SU-DHL-6 (cell line): ENCODE measurements at regions not wholly inside any gene's neighbourhood (a gene's known extent, or its start where the extent isn't known, plus 50 kb on each side); places are given as distances from the start of the nearest gene placed in this dataset.

ENCODE experiments used
- H2AFZ ChIP-seq: fragments of 200-600 bp; sonication (generic); 2 replicates; pipeline ENCODE4 v1.6.1; 2014; ENCODE audit warnings: low read depth, mild to moderate bottlenecking, moderate library complexity, mixed read lengths, antibody characterized with exemption, low read length; ENCODE audit not compliant: severe bottlenecking
- H3F3A ChIP-seq: fragments of 200-600 bp; shearing (Covaris generic); 2 replicates; pipeline ENCODE4 v1.6.0; 2016; ENCODE audit warnings: antibody characterized with exemption, mild to moderate bottlenecking; ENCODE audit not compliant: insufficient read depth
- H3K27ac ChIP-seq: fragments of 200-600 bp; sonication (generic); 2 replicates; pipeline ENCODE4 v1.5.1; 2016; ENCODE audit warnings: low read depth, mild to moderate bottlenecking, low read length, moderate library complexity, mixed read lengths
- H3K27me3 ChIP-seq: fragments of 200-600 bp; sonication (generic), shearing (Covaris generic); 2 replicates; pipeline ENCODE4 v1.6.0; 2014; ENCODE audit warnings: mild to moderate bottlenecking, low read length
- H3K36me3 ChIP-seq: fragments of 200-600 bp; sonication (generic); 2 replicates; pipeline ENCODE4 v1.6.1; 2014; ENCODE audit warnings: mild to moderate bottlenecking, low read length, mixed read lengths
- H3K4me2 ChIP-seq: fragments of 300-600, 200-600 bp; shearing (Covaris generic), sonication (generic); 2 replicates; pipeline ENCODE4 v1.6.0; 2014; ENCODE audit warnings: low read length, low read depth, mild to moderate bottlenecking; ENCODE audit not compliant: poor library complexity, severe bottlenecking
- H3K4me3 ChIP-seq: fragments of 200-600 bp; sonication (generic); 2 replicates; pipeline ENCODE4 v1.5.1; 2014; ENCODE audit warnings: antibody characterized with exemption, low read length, mild to moderate bottlenecking, mixed read lengths; ENCODE audit not compliant: insufficient read depth, poor library complexity, severe bottlenecking
- H3K79me2 ChIP-seq: fragments of 200-600 bp; sonication (generic); 2 replicates; pipeline ENCODE4 v1.6.1; 2014; ENCODE audit warnings: mild to moderate bottlenecking, low read length, moderate library complexity; ENCODE audit not compliant: insufficient read depth
- H3K9ac ChIP-seq: fragments of 200-600 bp; sonication (generic); 2 replicates; pipeline ENCODE4 v1.7.0; 2014; ENCODE audit warnings: mild to moderate bottlenecking, low read length
- H3K9me2 ChIP-seq: fragments of 200-600 bp; sonication (generic); replicated peaks from 2 replicates; pipeline ENCODE4 v1.6.1; 2014; ENCODE audit warnings: low read length; ENCODE audit not compliant: insufficient read depth
- H3K9me3 ChIP-seq: fragments of 200-600 bp; sonication (generic); 2 replicates; pipeline ENCODE4 v1.6.1; 2014; ENCODE audit warnings: low read length, mixed read lengths; ENCODE audit not compliant: insufficient read depth
- H4K20me1 ChIP-seq: fragments of 200-600 bp; sonication (generic); 2 replicates; pipeline ENCODE4 v1.6.1; 2014; ENCODE audit warnings: low read depth, mild to moderate bottlenecking, antibody characterized with exemption, low read length, moderate library complexity, mixed read lengths
- EZH2phosphoT487 ChIP-seq: fragments of 200-600 bp; sonication (generic), shearing (Covaris generic); conservative IDR thresholded peaks from 2 replicates; pipeline ENCODE4 v1.6.1; 2018; ENCODE audit warnings: mild to moderate bottlenecking, antibody characterized with exemption, low read length, moderate library complexity, mixed read lengths
- TF ChIP-seq, protein P1 (sequence below): fragments of 200-600 bp; sonication (generic); IDR thresholded peaks from one replicate; pipeline ENCODE4 v1.5.1; 2017; ENCODE audit warnings: antibody characterized with exemption, mild to moderate bottlenecking, low read length, moderate library complexity; ENCODE audit not compliant: insufficient read depth, poor library complexity, severe bottlenecking

- no peak for TF ChIP-seq EZH2phosphoT487
- TF ChIP-seq, protein P1, sequence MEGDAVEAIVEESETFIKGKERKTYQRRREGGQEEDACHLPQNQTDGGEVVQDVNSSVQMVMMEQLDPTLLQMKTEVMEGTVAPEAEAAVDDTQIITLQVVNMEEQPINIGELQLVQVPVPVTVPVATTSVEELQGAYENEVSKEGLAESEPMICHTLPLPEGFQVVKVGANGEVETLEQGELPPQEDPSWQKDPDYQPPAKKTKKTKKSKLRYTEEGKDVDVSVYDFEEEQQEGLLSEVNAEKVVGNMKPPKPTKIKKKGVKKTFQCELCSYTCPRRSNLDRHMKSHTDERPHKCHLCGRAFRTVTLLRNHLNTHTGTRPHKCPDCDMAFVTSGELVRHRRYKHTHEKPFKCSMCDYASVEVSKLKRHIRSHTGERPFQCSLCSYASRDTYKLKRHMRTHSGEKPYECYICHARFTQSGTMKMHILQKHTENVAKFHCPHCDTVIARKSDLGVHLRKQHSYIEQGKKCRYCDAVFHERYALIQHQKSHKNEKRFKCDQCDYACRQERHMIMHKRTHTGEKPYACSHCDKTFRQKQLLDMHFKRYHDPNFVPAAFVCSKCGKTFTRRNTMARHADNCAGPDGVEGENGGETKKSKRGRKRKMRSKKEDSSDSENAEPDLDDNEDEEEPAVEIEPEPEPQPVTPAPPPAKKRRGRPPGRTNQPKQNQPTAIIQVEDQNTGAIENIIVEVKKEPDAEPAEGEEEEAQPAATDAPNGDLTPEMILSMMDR: no peak
- no peaks in the 10 kb centered on the region for H3K79me2 ChIP-seq
- no peak overlapping the region for H3K27ac ChIP-seq
- no peaks in the 10 kb centered on the region for H4K20me1 ChIP-seq
- H3K4me3 ChIP-seq: no peak overlapping the region
- H3K36me3 ChIP-seq: no peaks in the 10 kb centered on the region
- H2AFZ ChIP-seq: no peak overlapping the region
- no peak overlapping the region for H3K4me2 ChIP-seq
- no peaks in the 10 kb centered on the region for H3K27me3 ChIP-seq
- H3F3A ChIP-seq: no peaks in the 10 kb centered on the region
- no peaks in the 10 kb centered on the region for H3K9me3 ChIP-seq
- no peak overlapping the region for H3K9ac ChIP-seq
- no peaks in the 10 kb centered on the region for H3K9me2 ChIP-seq
Measured at GRCh38 chr4:124192544-124192943, 520.0 kb downstream of the ANKRD50 start.

DNA sequence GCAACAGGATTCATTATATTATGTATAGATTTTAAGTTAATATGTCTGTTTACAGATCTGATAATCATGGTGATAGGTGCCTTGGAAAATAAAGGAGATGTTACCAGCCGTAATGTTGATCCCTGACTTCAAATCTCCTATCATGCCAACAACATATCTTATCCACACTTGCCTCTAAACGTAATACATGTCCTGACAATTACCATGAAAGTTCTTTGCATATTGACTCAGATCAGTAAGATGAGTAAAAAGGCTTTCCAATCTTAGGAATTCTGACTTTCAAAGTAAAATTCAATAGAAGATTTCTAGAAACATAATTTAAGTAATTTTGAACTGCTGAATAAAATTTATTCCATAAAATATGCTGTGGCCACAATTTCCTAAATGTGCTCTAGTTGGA is 513.3 kb downstream of the ANKRD50 start:
- no peaks in the 10 kb centered on the region for H3K9me2 ChIP-seq
- no peak overlapping the region for H3K4me2 ChIP-seq
- H4K20me1 ChIP-seq: no peaks in the 10 kb centered on the region
- TF ChIP-seq, protein P1: no peak
- no peak for TF ChIP-seq EZH2phosphoT487
- H3K27me3 ChIP-seq: no peaks in the 10 kb centered on the region
- H2AFZ ChIP-seq: no peak overlapping the region
- no peaks in the 10 kb centered on the region for H3K79me2 ChIP-seq
- H3K4me3 ChIP-seq: no peak overlapping the region
- H3K27ac ChIP-seq: no peak overlapping the region
- H3K36me3 ChIP-seq: no peaks in the 10 kb centered on the region
- no peaks in the 10 kb centered on the region for H3F3A ChIP-seq
- no peaks in the 10 kb centered on the region for H3K9me3 ChIP-seq
- H3K9ac ChIP-seq: no peak overlapping the region

DNA sequence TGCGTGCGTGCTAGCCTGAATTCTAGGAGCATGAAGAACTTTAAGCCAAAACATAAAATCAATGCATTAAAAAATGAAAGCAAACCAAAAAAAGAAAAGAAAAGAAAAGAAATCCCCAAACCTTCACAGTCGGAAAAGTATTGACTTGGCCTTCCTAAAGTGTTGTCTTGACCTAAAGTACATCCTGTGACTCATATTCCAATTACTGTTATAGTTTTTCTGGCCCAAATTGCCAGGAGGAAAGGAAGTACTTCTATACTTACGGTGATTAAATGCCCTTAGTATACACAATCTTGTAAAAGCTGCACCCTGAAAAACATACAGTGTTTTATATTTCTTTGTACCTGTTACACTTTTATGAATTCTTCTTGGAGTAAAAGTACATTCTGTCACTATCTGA is 512.8 kb downstream of the ANKRD50 start:
- Histone ChIP-seq H3K9ac (no peak overlapping the region), H4K20me1 (no peaks in the 10 kb centered on the region), H3K4me2 (no peak overlapping the region), H3K4me3 (no peak overlapping the region), H3K9me3 (no peaks in the 10 kb centered on the region), H3K36me3 (no peaks in the 10 kb centered on the region), H3K27me3 (no peaks in the 10 kb centered on the region), H2AFZ (no peak overlapping the region), H3F3A (no peaks in the 10 kb centered on the region), H3K79me2 (no peaks in the 10 kb centered on the region), H3K9me2 (no peaks in the 10 kb centered on the region), H3K27ac (no peak overlapping the region)
- TF ChIP-seq EZH2phosphoT487: no peak
- TF ChIP-seq, protein P1: no peak
